ENCODE measurements at regions not wholly inside any gene's neighbourhood (a gene's known extent, or its start where the extent isn't known, plus 50 kb on each side); places are given as distances from the start of the nearest gene placed in this dataset.

- intact Hi-C loops (cut with DNase I; ENCODE audit: low total_unique reads) = no loop called here
- 86 to 88% methylated on average over 5 of the region's 5 CpGs for WGBS, 2 donors
- TF ChIP-seq POLR2A (IDR thresholded peaks at IDR 0.05) (no peak), CTCF (IDR thresholded peaks at IDR 0.05) (no peak)
- DNase-seq (ENCODE audit: low spot score in 2 of 2) = peak in 1 of 2 donors; percentile 50
- no peak overlapping the region for H3K4me3 ChIP-seq (ENCODE audit: low read depth, poor library complexity, severe bottlenecking)
These were observed 99.8 kb upstream of the RET start for GRCh38 chr10:42977032-42977416.

DNA sequence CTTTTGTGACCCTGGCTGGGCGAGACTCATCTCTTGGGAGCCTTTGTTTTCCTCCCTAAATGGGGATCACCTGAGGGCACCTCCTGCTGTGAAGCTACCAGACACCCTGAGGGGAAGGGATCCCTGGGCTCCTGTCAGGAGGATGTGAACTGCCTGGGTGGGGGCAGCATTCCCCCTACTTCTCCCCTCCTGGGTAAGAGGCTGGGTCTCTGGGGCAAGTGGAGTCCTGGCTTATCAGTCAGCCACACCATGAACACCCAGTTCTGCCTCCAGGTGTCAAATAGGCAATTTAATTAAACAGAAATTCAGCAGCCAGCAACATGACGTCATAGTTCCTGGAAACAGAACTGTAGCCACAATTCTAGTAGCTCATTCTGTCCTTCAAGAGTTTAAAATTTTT is 97.7 kb upstream of the RET start:
- TF ChIP-seq POLR2A (IDR thresholded peaks at IDR 0.05) = no peak
- no peak for TF ChIP-seq CTCF (IDR thresholded peaks at IDR 0.05)
- H3K4me3 ChIP-seq (ENCODE audit: low read depth, poor library complexity, severe bottlenecking) = no peak overlapping the region
- intact Hi-C loops (cut with DNase I; ENCODE audit: low total_unique reads) = no loop called here
- peak in 1 of 2 donors; percentile 74 for DNase-seq (ENCODE audit: low spot score in 2 of 2)
- WGBS, 2 donors = 37 to 49% methylated on average over 2 of the region's 2 CpGs

- intact Hi-C loops (cut with DNase I; ENCODE audit: low total_unique reads) = no loop called here
- DNase-seq (ENCODE audit: low spot score in 2 of 2) = peak in 1 of 2 donors; percentile 80
- 73 to 77% methylated on average over 9 to 12 of the region's 12 CpGs for WGBS, 2 donors
- TF ChIP-seq CTCF (IDR thresholded peaks at IDR 0.05) = no peak
- TF ChIP-seq POLR2A (IDR thresholded peaks at IDR 0.05) = no peak
- H3K4me3 ChIP-seq (ENCODE audit: low read depth, poor library complexity, severe bottlenecking) = no peak overlapping the region
These were observed 97.0 kb upstream of the RET start for GRCh38 chr10:42979721-42980467.

DNA sequence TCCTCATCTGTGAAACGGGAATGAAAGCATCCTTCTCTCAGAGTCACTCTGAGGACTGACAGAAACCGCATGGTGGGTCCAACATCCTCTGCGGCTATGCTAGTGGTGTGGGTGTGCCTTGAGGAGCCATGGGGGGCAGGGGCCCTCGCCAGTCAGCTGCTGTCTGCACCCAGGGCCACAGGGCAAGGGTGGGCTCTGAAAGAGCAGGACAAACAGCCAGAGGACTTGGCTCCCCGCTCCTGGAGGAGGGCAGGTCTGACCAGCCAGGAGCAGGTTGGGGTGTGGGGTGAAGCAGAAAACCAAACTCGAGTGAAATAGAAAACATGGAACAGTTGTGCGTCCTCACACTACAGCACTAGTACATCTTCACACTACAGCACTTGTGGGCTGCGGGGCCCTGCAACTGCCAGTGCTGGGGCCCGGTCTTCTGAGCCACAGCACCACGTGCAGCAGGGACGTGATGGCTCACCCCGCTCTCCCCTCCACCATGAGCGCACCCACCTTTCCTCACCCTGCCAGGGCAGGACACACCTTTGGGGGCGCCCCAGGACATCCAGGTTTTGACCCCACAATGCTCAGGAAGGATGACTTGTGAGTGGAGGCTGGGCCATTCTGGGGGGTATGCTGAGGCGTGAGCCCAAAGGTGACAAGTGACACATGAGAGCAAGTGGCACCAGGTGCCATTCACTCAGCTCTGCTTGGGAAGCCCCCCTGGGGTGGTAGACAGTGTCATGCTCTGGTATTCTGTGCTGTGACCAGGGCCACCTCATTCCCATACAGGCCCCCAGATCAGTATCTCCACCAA is 96.1 kb upstream of the RET start:
- DNase-seq (ENCODE audit: low spot score in 2 of 2) = peak in 1 of 2 donors; percentile 79
- H3K4me3 ChIP-seq (ENCODE audit: low read depth, poor library complexity, severe bottlenecking) = no peak overlapping the region
- intact Hi-C loops (cut with DNase I; ENCODE audit: low total_unique reads) = no loop called here
- 93 to 95% methylated on average over 14 to 15 of the region's 15 CpGs for WGBS, 2 donors
- TF ChIP-seq CTCF (IDR thresholded peaks at IDR 0.05) = no peak
- no peak for TF ChIP-seq POLR2A (IDR thresholded peaks at IDR 0.05)

- intact Hi-C loops (cut with DNase I; ENCODE audit: low total_unique reads) = no loop called here
- no peak overlapping the region for H3K4me3 ChIP-seq (ENCODE audit: low read depth, poor library complexity, severe bottlenecking)
- peak in 1 of 2 donors; percentile 85 for DNase-seq (ENCODE audit: low spot score in 2 of 2)
- TF ChIP-seq POLR2A (IDR thresholded peaks at IDR 0.05) = no peak
- TF ChIP-seq CTCF (IDR thresholded peaks at IDR 0.05) = no peak
- WGBS, 2 donors = 60 to 65% methylated on average over 25 to 26 of the region's 26 CpGs
These were observed 95.3 kb upstream of the RET start for GRCh38 chr10:42981358-42982236.

Measured in lower leg skin (tissue), 4 donors.